H1 (cell line): ENCODE measurements at regions not wholly inside any gene's neighbourhood (a gene's known extent, or its start where the extent isn't known, plus 50 kb on each side); places are given as distances from the start of the nearest gene placed in this dataset.

Source experiments
- CTCF ChIA-PET: fragments of 300-600 bp; sonication (Branson Sonifier 250); formaldehyde crosslinking; loops from one replicate; lab custom pipeline; 2021; ENCODE audit not compliant: partially characterized antibody; lab: Charles Lee
- POLR2A ChIA-PET: fragments of 300-600 bp; sonication (Branson Sonifier 250); formaldehyde crosslinking; loops from one replicate; lab custom pipeline; 2021; ENCODE audit warnings: inconsistent platforms; ENCODE audit not compliant: partially characterized antibody; lab: Charles Lee
- DNase-seq, 2 experiments: peaks; one replicate each; pipeline versions ENCODE4 v3.0.0 to v3.0.0-alpha.2; 2010 to 2022; ENCODE audit warnings: low spot score in 2 of 2, low read depth in 1 of 2, mixed read lengths in 1 of 2
- FAIRE-seq: peaks from 2 replicates; lab custom pipeline; 2011; peaks lifted over from hg19 to GRCh38; lab: Jason Lieb, UNC
- H2AFZ ChIP-seq: 2 replicates; pipeline ENCODE4 v1.8.1; 2012; ENCODE audit warnings: low read length, inconsistent platforms
- H2AK5ac ChIP-seq: 2 replicates; pipeline ENCODE4 v1.6.1; 2013; ENCODE audit warnings: low read depth, low read length
- H2BK120ac ChIP-seq: replicated peaks from 2 replicates; pipeline ENCODE3; 2013; ENCODE audit warnings: low read depth, low read length, inconsistent platforms
- H2BK12ac ChIP-seq: 2 replicates; pipeline ENCODE4 v1.6.1; 2013; ENCODE audit warnings: low read depth, low read length
- H2BK15ac ChIP-seq: 2 replicates; pipeline ENCODE4 v1.6.1; 2013; ENCODE audit warnings: low read length
- H2BK20ac ChIP-seq: 2 replicates; pipeline ENCODE4 v1.6.1; 2013; ENCODE audit warnings: low read length
- H2BK5ac ChIP-seq: 2 replicates; pipeline ENCODE4 v1.6.1; 2013; ENCODE audit warnings: low read depth, low read length
- H3K14ac ChIP-seq: 2 replicates; pipeline ENCODE4 v1.6.1; 2013; ENCODE audit warnings: inconsistent platforms; ENCODE audit not compliant: insufficient read length
- H3K18ac ChIP-seq: 2 replicates; pipeline ENCODE4 v1.6.1; 2013; ENCODE audit warnings: low read length; ENCODE audit errors: extremely low read depth
- H3K23ac ChIP-seq: 2 replicates; pipeline ENCODE4 v1.6.1; 2013; ENCODE audit warnings: inconsistent platforms; ENCODE audit not compliant: insufficient read length
- H3K23me2 ChIP-seq: 2 replicates; pipeline ENCODE4 v1.6.1; 2013; ENCODE audit warnings: low read depth, low read length
- H3K27ac ChIP-seq: 2 replicates; pipeline ENCODE4 v1.6.1; 2011; ENCODE audit warnings: low read depth, low read length, inconsistent platforms
- H3K27me3 ChIP-seq, 4 experiments: replicated peaks in 1 of 4; 1 replicate in 1 of 4; 2 replicates in 3 of 4; pipeline versions ENCODE4 v1.6.1 to v1.8.1; 2011 to 2013; ENCODE audit warnings: low read length in 3 of 4, mild to moderate bottlenecking in 3 of 4, inconsistent platforms in 2 of 4, mixed read lengths in 2 of 4, moderate library complexity in 1 of 4; ENCODE audit not compliant: control insufficient read depth in 3 of 4, insufficient read depth in 3 of 4; ENCODE audit errors: extremely low read depth in 1 of 4
- H3K36me3 ChIP-seq, 4 experiments: 2 replicates each; pipeline versions ENCODE4 v1.6.1 to v1.8.1; 2011 to 2013; ENCODE audit warnings: mild to moderate bottlenecking in 4 of 4, low read length in 3 of 4, moderate library complexity in 2 of 4, control low read depth in 1 of 4, inconsistent platforms in 1 of 4; ENCODE audit not compliant: insufficient read depth in 4 of 4, control insufficient read depth in 2 of 4
- H3K4ac ChIP-seq: replicated peaks from 2 replicates; pipeline ENCODE3; 2013; ENCODE audit warnings: low read length, low read depth, mixed read lengths, inconsistent platforms; ENCODE audit not compliant: insufficient read length
- H3K4me1 ChIP-seq, 4 experiments: replicated peaks in 1 of 4; 1 replicate in 1 of 4; 2 replicates in 3 of 4; pipeline versions ENCODE4 v1.6.1 to v1.8.1; 2011 to 2013; ENCODE audit warnings: low read length in 3 of 4, inconsistent platforms in 2 of 4, mixed read lengths in 1 of 4; ENCODE audit not compliant: insufficient read depth in 4 of 4, control insufficient read depth in 3 of 4
- H3K4me2 ChIP-seq, 2 experiments: 2 replicates each; pipeline versions ENCODE4 v1.6.1 to v1.8.1; 2011 to 2013; ENCODE audit warnings: low read depth in 2 of 2, low read length in 2 of 2, control low read depth in 1 of 2, inconsistent platforms in 1 of 2, mild to moderate bottlenecking in 1 of 2; ENCODE audit not compliant: insufficient read depth in 1 of 2
- H3K4me3 ChIP-seq, 4 experiments: fragments of 200-600, 300-600 bp in 1 of 4; sonication (generic), shearing (Covaris generic), sonication (Bioruptor Twin) in 1 of 4; 2 replicates each; pipeline versions ENCODE4 v1.5.1 to v1.8.1; 2011 to 2016; ENCODE audit warnings: low read length in 4 of 4, low read depth in 3 of 4, control low read depth in 2 of 4, inconsistent platforms in 2 of 4, mild to moderate bottlenecking in 2 of 4, mixed read lengths in 1 of 4, moderate library complexity in 1 of 4; ENCODE audit not compliant: insufficient read depth in 2 of 4; ENCODE audit errors: extremely low read depth in 1 of 4
- H3K56ac ChIP-seq: replicated peaks from 2 replicates; pipeline ENCODE3; 2013; ENCODE audit warnings: low read depth, mild to moderate bottlenecking, mixed read lengths, low read length, inconsistent platforms; ENCODE audit not compliant: insufficient read length
- H3K79me1 ChIP-seq: 2 replicates; pipeline ENCODE4 v1.6.1; 2013; ENCODE audit warnings: low read depth, low read length, control low read depth
- H3K79me2 ChIP-seq, 2 experiments: 2 replicates each; pipeline versions ENCODE4 v1.6.1 to v1.8.1; 2012 to 2013; ENCODE audit warnings: low read length in 2 of 2, mild to moderate bottlenecking in 2 of 2, inconsistent platforms in 1 of 2; ENCODE audit not compliant: insufficient read depth in 2 of 2, control insufficient read depth in 1 of 2
- H3K9ac ChIP-seq, 4 experiments: replicated peaks in 1 of 4; 1 replicate in 1 of 4; 2 replicates in 3 of 4; pipeline versions ENCODE4 v1.6.1 to v1.8.1; 2011 to 2013; ENCODE audit warnings: low read depth in 3 of 4, low read length in 3 of 4, control low read depth in 2 of 4, mild to moderate bottlenecking in 2 of 4, moderate library complexity in 2 of 4, inconsistent platforms in 1 of 4; ENCODE audit errors: extremely low read depth in 1 of 4
- H3K9me3 ChIP-seq, 2 experiments: 2 replicates each; pipeline versions ENCODE4 v1.6.1 to v1.8.1; 2012 to 2013; ENCODE audit warnings: mild to moderate bottlenecking in 2 of 2, moderate library complexity in 2 of 2, control low read depth in 1 of 2, inconsistent platforms in 1 of 2, low read depth in 1 of 2, low read length in 1 of 2, mixed read lengths in 1 of 2; ENCODE audit not compliant: insufficient read depth in 2 of 2
- H4K20me1 ChIP-seq, 2 experiments: replicated peaks in 1 of 2; 2 replicates each; pipeline versions ENCODE3 to v1.8.1; 2011 to 2013; ENCODE audit warnings: inconsistent platforms in 2 of 2, low read length in 2 of 2, mild to moderate bottlenecking in 1 of 2; ENCODE audit not compliant: insufficient read depth in 2 of 2, control insufficient read depth in 1 of 2
- H4K5ac ChIP-seq: 2 replicates; pipeline ENCODE4 v1.6.1; 2013; ENCODE audit warnings: low read length, low read depth, mixed read lengths, inconsistent platforms; ENCODE audit not compliant: insufficient read length
- H4K8ac ChIP-seq: 2 replicates; pipeline ENCODE4 v1.8.0; 2013; ENCODE audit warnings: mild to moderate bottlenecking, moderate library complexity, low read length, inconsistent platforms; ENCODE audit not compliant: insufficient read depth; ENCODE audit errors: extremely low read depth
- H4K91ac ChIP-seq: replicated peaks from 2 replicates; pipeline ENCODE3; 2013; ENCODE audit warnings: low read length, mixed read lengths, inconsistent platforms; ENCODE audit not compliant: insufficient read length
- BCL11A ChIP-seq, 2 experiments: IDR thresholded peaks; one replicate each; pipeline ENCODE4 v1.6.1; 2011; ENCODE audit warnings: low read depth in 2 of 2, low read length in 2 of 2, mild to moderate bottlenecking in 2 of 2
- CHD1 ChIP-seq: IDR thresholded peaks from 2 replicates; pipeline ENCODE4 v1.6.1; 2012; ENCODE audit warnings: low read depth, low read length, improper control_type of control experiment
- CTCF ChIP-seq, 3 experiments: IDR thresholded peaks; 1 replicate in 2 of 3; 2 replicates in 1 of 3; pipeline versions ENCODE4 v1.5.1 to v1.6.1; 2011; ENCODE audit warnings: low read length in 3 of 3, mild to moderate bottlenecking in 3 of 3, inconsistent platforms in 2 of 3, low read depth in 1 of 3, moderate library complexity in 1 of 3; ENCODE audit not compliant: insufficient read depth in 1 of 3; ENCODE audit errors: control extremely low read depth in 1 of 3
- EP300 ChIP-seq, 2 experiments: IDR thresholded peaks; 1 replicate in 1 of 2; 2 replicates in 1 of 2; pipeline ENCODE4 v1.6.1; 2011 to 2012; ENCODE audit warnings: low read depth in 2 of 2, low read length in 2 of 2, mild to moderate bottlenecking in 2 of 2, borderline replicate concordance in 1 of 2, inconsistent platforms in 1 of 2, moderate library complexity in 1 of 2
- GTF2F1 ChIP-seq: IDR thresholded peaks from 2 replicates; pipeline ENCODE4 v1.6.1; 2012; ENCODE audit warnings: low read depth, low read length, improper control_type of control experiment, borderline replicate concordance
- POLR2A ChIP-seq, 2 experiments: IDR thresholded peaks; 1 replicate in 1 of 2; 2 replicates in 1 of 2; pipeline ENCODE4 v1.6.1; 2011; ENCODE audit warnings: low read depth in 2 of 2, low read length in 2 of 2, mild to moderate bottlenecking in 2 of 2; ENCODE audit errors: control extremely low read depth in 1 of 2
- RFX5 ChIP-seq: IDR thresholded peaks from 2 replicates; pipeline ENCODE4 v1.6.1; 2011; ENCODE audit warnings: low read depth, low read length, improper control_type of control experiment, borderline replicate concordance
- SP2 ChIP-seq: IDR thresholded peaks from 2 replicates; pipeline ENCODE4 v1.6.1; 2012; ENCODE audit warnings: mild to moderate bottlenecking, low read length, inconsistent platforms
- USF2 ChIP-seq: IDR thresholded peaks from 2 replicates; pipeline ENCODE4 v1.6.1; 2011; ENCODE audit warnings: low read length, improper control_type of control experiment
- WGBS, 2 experiments: shearing (Covaris generic) in 1 of 2; methylation state at CpG; one replicate each; pipeline versions ENCODE4 v1.1.6 to v1.1.7; 2013 to 2015; ENCODE audit warnings: low lambda C conversion rate in 2 of 2, mixed read lengths in 2 of 2, inconsistent platforms in 1 of 2, low coverage in 1 of 2, missing lambda C conversion rate in 1 of 2; ENCODE audit not compliant: insufficient replicate concordance in 2 of 2, insufficient coverage in 1 of 2, insufficient read length in 1 of 2; ENCODE audit errors: extremely low coverage in 1 of 2, missing lambda C conversion rate in 1 of 2; 5-methylcytosine and 5-hydroxymethylcytosine counted together

GRCh38 chr22:49232319-49233067 lies 595.2 kb downstream of the BRD1 start:
- H2BK15ac ChIP-seq = no peak overlapping the region; the same call in 1 of the 2 replicates
- no peak overlapping the region for H2BK5ac ChIP-seq
- H3K9me3 ChIP-seq = no peaks in the 10 kb centered on the region
- no peak overlapping the region for H2BK20ac ChIP-seq
- no peak overlapping the region for H3K14ac ChIP-seq
- no peak overlapping the region for H3K4me3 ChIP-seq
- no peak overlapping the region for H3K4ac ChIP-seq
- CTCF ChIA-PET = interaction anchor here (1.0 to 1.5 kb wide), 2 partner anchors 24 to 400 kb away, joined by 3 read pairs; no protein-coding TSS in a partner anchor
- H3K27me3 ChIP-seq = no peaks in the 10 kb centered on the region
- no peak overlapping the region for H2BK120ac ChIP-seq
- H3K18ac ChIP-seq = no peak overlapping the region
- H2BK12ac ChIP-seq = no peak overlapping the region
- H3K56ac ChIP-seq = no peak overlapping the region
- no peak overlapping the region for H3K23ac ChIP-seq
- no peaks in the 10 kb centered on the region for H3K79me1 ChIP-seq
- POLR2A ChIA-PET = no interaction called here
- no peaks in the 10 kb centered on the region for H3K36me3 ChIP-seq
- peak in 1 of 2 experiments; percentile 42 for DNase-seq
- no peak overlapping the region for H2AFZ ChIP-seq
- H2AK5ac ChIP-seq = no peak overlapping the region
- H3K27ac ChIP-seq = no peak overlapping the region
- H4K91ac ChIP-seq = no peak overlapping the region
- WGBS, 2 experiments = 88% methylated on average over 23 of the region's 23 CpGs; no CpG with 5 or more reads in 1 of the 2 experiments
- H3K4me1 ChIP-seq = no peaks in the 10 kb centered on the region; a peak in 2 of 7 replicates
- H4K20me1 ChIP-seq = peaks cover 0 to 1% of the 10 kb centered on the region in 2 experiments
- FAIRE-seq = no peak
- H3K4me2 ChIP-seq = no peak overlapping the region
- H3K79me2 ChIP-seq = no peaks in the 10 kb centered on the region
- H4K8ac ChIP-seq = no peak overlapping the region
- no peak overlapping the region for H4K5ac ChIP-seq
- no peak overlapping the region for H3K9ac ChIP-seq
- no peaks in the 10 kb centered on the region for H3K23me2 ChIP-seq
- TF ChIP-seq SP2 (no peak), USF2 (no peak), CTCF (IDR thresholded peaks at IDR 0.05; ENCODE audit: control extremely low read depth in 1 of 3, insufficient read depth in 1 of 3, low read depth in 1 of 3, low read length in 3 of 3) (no peak), POLR2A (IDR thresholded peaks at IDR 0.05; ENCODE audit: control extremely low read depth in 1 of 2, low read depth in 2 of 2, low read length in 2 of 2) (no peak), CHD1 (no peak), BCL11A (IDR thresholded peaks at IDR 0.05; ENCODE audit: low read depth in 2 of 2, low read length in 2 of 2) (no peak), RFX5 (no peak), EP300 (IDR thresholded peaks at IDR 0.05; ENCODE audit: borderline replicate concordance in 1 of 2, low read depth in 2 of 2, low read length in 2 of 2) (no peak), GTF2F1 (no peak)
